Hepatocyte (in vitro differentiated cells): ENCODE measurements at regions not wholly inside any gene's neighbourhood (a gene's known extent, or its start where the extent isn't known, plus 50 kb on each side); places are given as distances from the start of the nearest gene placed in this dataset.

ENCODE experiments used
- DNase-seq: peaks from one replicate; pipeline ENCODE4 v3.0.0-alpha.2; 2016; ENCODE audit warnings: low spot score
- H2AFZ ChIP-seq: fragments of 200-600 bp; sonication (generic); 2 replicates; pipeline ENCODE4 v1.6.0; 2016; ENCODE audit warnings: antibody characterized with exemption, mild to moderate bottlenecking
- H3K27ac ChIP-seq: fragments of 200-600 bp; sonication (generic); 2 replicates; pipeline ENCODE4 v1.5.1; 2016; ENCODE audit warnings: mild to moderate bottlenecking
- H3K27me3 ChIP-seq: fragments of 200-600 bp; sonication (generic); 2 replicates; pipeline ENCODE4 v1.6.1; 2016
- H3K36me3 ChIP-seq: fragments of 200-600 bp; sonication (generic); replicated peaks from 2 replicates; pipeline ENCODE4 v1.5.1; 2016; ENCODE audit warnings: low read depth; ENCODE audit not compliant: insufficient read depth
- H3K4me1 ChIP-seq: fragments of 200-600 bp; sonication (generic); 2 replicates; pipeline ENCODE4 v1.5.1; 2016; ENCODE audit warnings: mild to moderate bottlenecking, moderate library complexity; ENCODE audit not compliant: insufficient read depth
- H3K4me2 ChIP-seq: fragments of 200-600 bp; sonication (generic); 2 replicates; pipeline ENCODE4 v1.6.0; 2016
- H3K4me3 ChIP-seq: fragments of 200-600 bp; sonication (generic); 2 replicates; pipeline ENCODE4 v1.5.1; 2016; ENCODE audit warnings: mild to moderate bottlenecking
- H3K79me2 ChIP-seq: fragments of 200-600 bp; sonication (generic); 2 replicates; pipeline ENCODE4 v1.6.0; 2017; ENCODE audit warnings: mild to moderate bottlenecking
- H3K9me2 ChIP-seq: fragments of 200-600 bp; sonication (generic); replicated peaks from 2 replicates; pipeline ENCODE4 v1.6.0; 2017; ENCODE audit warnings: mild to moderate bottlenecking; ENCODE audit not compliant: insufficient read depth
- H3K9me3 ChIP-seq: fragments of 200-600 bp; sonication (generic); 2 replicates; pipeline ENCODE4 v1.5.1; 2016; ENCODE audit warnings: low read depth, mild to moderate bottlenecking
- H4K20me1 ChIP-seq: fragments of 200-600 bp; sonication (generic); 2 replicates; pipeline ENCODE4 v1.6.0; 2016; ENCODE audit warnings: mild to moderate bottlenecking; ENCODE audit not compliant: insufficient read depth, poor library complexity, severe bottlenecking
- CTCF ChIP-seq: fragments of 200-600 bp; sonication (generic); IDR thresholded peaks from 2 replicates; pipeline ENCODE4 v1.5.1; 2016; ENCODE audit warnings: antibody characterized with exemption, mild to moderate bottlenecking; ENCODE audit not compliant: poor library complexity
- EZH2 ChIP-seq: fragments of 200-600 bp; sonication (generic); IDR thresholded peaks from 2 replicates; pipeline ENCODE4 v1.6.1; 2016; ENCODE audit warnings: antibody characterized with exemption, mild to moderate bottlenecking, borderline replicate concordance
- EZH2phosphoT487 ChIP-seq: fragments of 200-600 bp; sonication (generic); IDR thresholded peaks from one replicate; pipeline ENCODE4 v1.6.1; 2018; ENCODE audit warnings: antibody characterized with exemption, mild to moderate bottlenecking, low read depth, moderate library complexity; ENCODE audit not compliant: unreplicated experiment, severe bottlenecking
- WGBS: methylation state at CpG from one replicate; pipeline ENCODE4 v1.1.6; 2016; ENCODE audit warnings: low lambda C conversion rate; ENCODE audit errors: missing lambda C conversion rate; 5-methylcytosine and 5-hydroxymethylcytosine counted together

GRCh38 chr11:69377029-69377952, 83.3 kb downstream of the MYEOV start:
- Histone ChIP-seq H3K4me1 (no peaks in the 10 kb centered on the region), H3K36me3 (no peaks in the 10 kb centered on the region), H3K27me3 (no peaks in the 10 kb centered on the region), H3K4me3 (no peak overlapping the region), H4K20me1 (no peaks in the 10 kb centered on the region), H3K4me2 (no peak overlapping the region), H3K9me3 (no peaks in the 10 kb centered on the region), H3K27ac (no peak overlapping the region), H2AFZ (no peak overlapping the region), H3K9me2 (no peaks in the 10 kb centered on the region), H3K79me2 (no peaks in the 10 kb centered on the region)
- TF ChIP-seq EZH2 (no peak), EZH2phosphoT487 (no peak), CTCF (no peak)
- WGBS = 88% methylated on average over 21 of the region's 54 CpGs
- DNase-seq = no peak

GRCh38 chr11:69377953-69378302, 84.0 kb downstream of the MYEOV start:
- 88% methylated on average over 13 of the region's 13 CpGs for WGBS
- Histone ChIP-seq H3K27me3 (no peaks in the 10 kb centered on the region), H2AFZ (no peak overlapping the region), H3K9me3 (no peaks in the 10 kb centered on the region), H3K4me2 (no peak overlapping the region), H4K20me1 (no peaks in the 10 kb centered on the region), H3K36me3 (no peaks in the 10 kb centered on the region), H3K27ac (no peak overlapping the region), H3K4me3 (no peak overlapping the region), H3K9me2 (no peaks in the 10 kb centered on the region), H3K4me1 (no peaks in the 10 kb centered on the region), H3K79me2 (no peaks in the 10 kb centered on the region)
- TF ChIP-seq CTCF = no peak
- TF ChIP-seq EZH2phosphoT487 = no peak
- DNase-seq = no peak

- Histone ChIP-seq H3K4me2 (no peak overlapping the region), H3K4me3 (no peak overlapping the region), H3K9me2 (no peaks in the 10 kb centered on the region), H3K4me1 (no peaks in the 10 kb centered on the region), H3K27me3 (no peaks in the 10 kb centered on the region), H4K20me1 (no peaks in the 10 kb centered on the region), H3K79me2 (no peaks in the 10 kb centered on the region), H3K9me3 (no peaks in the 10 kb centered on the region), H2AFZ (no peak overlapping the region), H3K27ac (no peak overlapping the region), H3K36me3 (no peaks in the 10 kb centered on the region)
- 86% methylated on average over 29 of the region's 29 CpGs for WGBS
- TF ChIP-seq EZH2 (no peak), EZH2phosphoT487 (no peak), CTCF (no peak)
- DNase-seq = no peak
Measured at GRCh38 chr11:69378303-69379141, 84.6 kb downstream of the MYEOV start.
